WTC11 (cell line): ENCODE measurements at regions not wholly inside any gene's neighbourhood (a gene's known extent, or its start where the extent isn't known, plus 50 kb on each side); places are given as distances from the start of the nearest gene placed in this dataset.

Source experiments
- ATAC-seq: fragments of 200-7000 bp; cut with Tn5 transposase; 2 replicates; pipeline ENCODE4 v1.10.0; 2021; ENCODE audit warnings: mild to moderate bottlenecking, moderate library complexity
- CTCF ChIA-PET: fragments of 300-600 bp; sonication (Branson Sonifier 250); formaldehyde crosslinking; loops from one replicate; lab custom pipeline; 2021; ENCODE audit warnings: antibody characterized with exemption; lab: Charles Lee
- POLR2A ChIA-PET: fragments of 350-600 bp; sonication (Branson Sonifier 250); formaldehyde crosslinking; loops from one replicate; lab custom pipeline; 2021; ENCODE audit warnings: antibody characterized with exemption; lab: Charles Lee
- DNase-seq: peaks from one replicate; pipeline ENCODE4 v3.0.0; 2021; ENCODE audit warnings: low spot score
- H3K27ac Mint-ChIP-seq: 2 replicates; pipeline ENCODE4 v1.8.0; 2021; ENCODE audit warnings: mixed read lengths
- H3K27me3 Mint-ChIP-seq: 2 replicates; pipeline ENCODE4 v1.8.0; 2021; ENCODE audit warnings: low read depth, mild to moderate bottlenecking, moderate library complexity, mixed read lengths
- H3K36me3 Mint-ChIP-seq: 2 replicates; pipeline ENCODE4 v1.8.0; 2021; ENCODE audit warnings: mixed read lengths
- H3K4me1 Mint-ChIP-seq: 2 replicates; pipeline ENCODE4 v1.8.0; 2022; ENCODE audit warnings: mixed read lengths
- H3K4me3 Mint-ChIP-seq: 2 replicates; pipeline ENCODE4 v1.8.0; 2021; ENCODE audit warnings: mild to moderate bottlenecking, moderate library complexity, mixed read lengths
- H3K9me3 Mint-ChIP-seq: 2 replicates; pipeline ENCODE4 v1.8.0; 2021; ENCODE audit warnings: mixed read lengths
- ATF1 ChIP-seq: sonication (generic); formaldehyde crosslinking; IDR thresholded peaks from 2 replicates; pipeline ENCODE4 v1.8.1; 2023; ENCODE audit warnings: mild to moderate bottlenecking, moderate library complexity, missing genetic modification reagents
- FOXK1 ChIP-seq: sonication (generic); formaldehyde crosslinking; IDR thresholded peaks from 2 replicates; pipeline ENCODE4 v1.8.0; 2022; ENCODE audit warnings: mild to moderate bottlenecking, moderate library complexity, missing genetic modification reagents
- FOXP1 ChIP-seq: sonication (generic); formaldehyde crosslinking; IDR thresholded peaks from 2 replicates; pipeline ENCODE4 v1.8.0; 2022; ENCODE audit warnings: missing genetic modification reagents, mild to moderate bottlenecking, moderate library complexity, borderline replicate concordance
- GRHL2 ChIP-seq: fragments of 250-450 bp; sonication (Bioruptor Pico); IDR thresholded peaks from 2 replicates; pipeline ENCODE4 v1.8.0; 2022; ENCODE audit warnings: mild to moderate bottlenecking, moderate library complexity; ENCODE audit not compliant: insufficient replicate concordance, severe bottlenecking
- IRF2 ChIP-seq: sonication (generic); formaldehyde crosslinking; IDR thresholded peaks from 2 replicates; pipeline ENCODE4 v1.8.0; 2022; ENCODE audit warnings: low read depth, missing genetic modification reagents, borderline replicate concordance
- MYBL2 ChIP-seq: sonication (generic); formaldehyde crosslinking; IDR thresholded peaks from 2 replicates; pipeline ENCODE4 v1.8.1; 2023; ENCODE audit warnings: mild to moderate bottlenecking, moderate library complexity, missing genetic modification reagents
- NFATC4 ChIP-seq: fragments of 250-450 bp; sonication (Bioruptor Pico); IDR thresholded peaks from 2 replicates; pipeline ENCODE4 v1.9.0; 2021; ENCODE audit warnings: mild to moderate bottlenecking
- SOX15 ChIP-seq: fragments of 250-450 bp; sonication (Bioruptor Pico); IDR thresholded peaks from 2 replicates; pipeline ENCODE4 v1.9.0; 2021; ENCODE audit warnings: mild to moderate bottlenecking
- ZBTB21 ChIP-seq: sonication (generic); formaldehyde crosslinking; IDR thresholded peaks from 2 replicates; pipeline ENCODE4 v1.8.1; 2023; ENCODE audit warnings: mild to moderate bottlenecking, missing genetic modification reagents, borderline replicate concordance
- ZNF671 ChIP-seq: fragments of 250-450 bp; sonication (Bioruptor Pico); IDR thresholded peaks from 2 replicates; pipeline ENCODE4 v1.8.0; 2021; ENCODE audit warnings: mild to moderate bottlenecking
- TF ChIP-seq, protein P1 (sequence below): sonication (generic); formaldehyde crosslinking; IDR thresholded peaks from 2 replicates; pipeline ENCODE4 v1.8.1; 2023; ENCODE audit warnings: mild to moderate bottlenecking, missing genetic modification reagents, moderate library complexity
- TF ChIP-seq, protein P2 (sequence below): sonication (generic); formaldehyde crosslinking; IDR thresholded peaks from 2 replicates; pipeline ENCODE4 v1.8.0; 2022; ENCODE audit warnings: missing genetic modification reagents
- TF ChIP-seq, protein P3 (sequence below): sonication (generic); formaldehyde crosslinking; IDR thresholded peaks from 2 replicates; pipeline ENCODE4 v1.8.0; 2022; ENCODE audit warnings: mild to moderate bottlenecking, missing genetic modification reagents
- TF ChIP-seq, protein P4 (sequence below): sonication (generic); formaldehyde crosslinking; IDR thresholded peaks from 2 replicates; pipeline ENCODE4 v1.8.0; 2023; ENCODE audit warnings: missing genetic modification reagents, mild to moderate bottlenecking, borderline replicate concordance
- TF ChIP-seq, protein P5 (sequence below): sonication (generic); formaldehyde crosslinking; IDR thresholded peaks from 2 replicates; pipeline ENCODE4 v1.8.0; 2022; ENCODE audit warnings: mild to moderate bottlenecking, missing genetic modification reagents
- TF ChIP-seq, protein P6 (sequence below): fragments of 250-450 bp; sonication (Bioruptor Pico); conservative IDR thresholded peaks from 2 replicates; pipeline ENCODE4 v1.9.0; 2021; ENCODE audit warnings: mild to moderate bottlenecking
- TF ChIP-seq, protein P7 (sequence below): sonication (generic); formaldehyde crosslinking; conservative IDR thresholded peaks from 2 replicates; pipeline ENCODE4 v1.8.1; 2022; ENCODE audit warnings: mild to moderate bottlenecking, missing genetic modification reagents

DNA sequence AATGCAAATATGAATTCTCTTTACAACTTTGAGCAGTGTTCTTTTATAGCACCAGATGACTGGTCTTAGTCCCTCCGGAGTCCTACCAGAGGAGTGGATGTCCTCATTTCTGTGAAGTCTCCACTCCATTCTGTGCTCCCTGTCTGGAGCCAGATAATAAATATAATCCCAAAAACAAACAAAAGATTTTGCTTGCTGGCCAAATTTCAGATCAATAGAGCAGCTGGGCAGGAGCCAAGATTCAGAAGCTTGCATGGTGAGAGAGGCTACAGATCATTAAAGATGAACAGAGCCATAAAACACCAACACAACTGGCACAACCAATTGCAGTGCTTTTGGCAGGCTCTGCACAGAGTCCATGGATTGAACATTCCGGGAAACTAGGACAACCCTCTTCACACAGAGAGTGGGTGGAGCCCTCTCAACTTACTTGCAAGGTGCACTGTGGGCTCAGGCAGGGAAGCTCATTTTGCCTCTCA is 231.5 kb upstream of the SNX7 start:
- Mint-ChIP-seq H3K4me1 (0 out of 2 replicates have a peak, but pooled peaks cover 4% of the 10 kb centered on the region), H3K9me3 (no peaks in the 10 kb centered on the region), H3K36me3 (no peaks in the 10 kb centered on the region), H3K27me3 (no peaks in the 10 kb centered on the region), H3K27ac (no peak overlapping the region), H3K4me3 (no peak overlapping the region)
- ChIA-PET CTCF (no interaction called here), POLR2A (no interaction called here)
- ATAC-seq (peak; percentile 55), DNase-seq (no peak)
- TF ChIP-seq ZNF671 (no peak), ZBTB21 (CRISPR knock-in tag) (no peak)
- TF ChIP-seq, protein P1, sequence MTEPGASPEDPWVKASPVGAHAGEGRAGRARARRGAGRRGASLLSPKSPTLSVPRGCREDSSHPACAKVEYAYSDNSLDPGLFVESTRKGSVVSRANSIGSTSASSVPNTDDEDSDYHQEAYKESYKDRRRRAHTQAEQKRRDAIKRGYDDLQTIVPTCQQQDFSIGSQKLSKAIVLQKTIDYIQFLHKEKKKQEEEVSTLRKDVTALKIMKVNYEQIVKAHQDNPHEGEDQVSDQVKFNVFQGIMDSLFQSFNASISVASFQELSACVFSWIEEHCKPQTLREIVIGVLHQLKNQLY (CRISPR knock-in tag): no peak
- TF ChIP-seq, protein P2, sequence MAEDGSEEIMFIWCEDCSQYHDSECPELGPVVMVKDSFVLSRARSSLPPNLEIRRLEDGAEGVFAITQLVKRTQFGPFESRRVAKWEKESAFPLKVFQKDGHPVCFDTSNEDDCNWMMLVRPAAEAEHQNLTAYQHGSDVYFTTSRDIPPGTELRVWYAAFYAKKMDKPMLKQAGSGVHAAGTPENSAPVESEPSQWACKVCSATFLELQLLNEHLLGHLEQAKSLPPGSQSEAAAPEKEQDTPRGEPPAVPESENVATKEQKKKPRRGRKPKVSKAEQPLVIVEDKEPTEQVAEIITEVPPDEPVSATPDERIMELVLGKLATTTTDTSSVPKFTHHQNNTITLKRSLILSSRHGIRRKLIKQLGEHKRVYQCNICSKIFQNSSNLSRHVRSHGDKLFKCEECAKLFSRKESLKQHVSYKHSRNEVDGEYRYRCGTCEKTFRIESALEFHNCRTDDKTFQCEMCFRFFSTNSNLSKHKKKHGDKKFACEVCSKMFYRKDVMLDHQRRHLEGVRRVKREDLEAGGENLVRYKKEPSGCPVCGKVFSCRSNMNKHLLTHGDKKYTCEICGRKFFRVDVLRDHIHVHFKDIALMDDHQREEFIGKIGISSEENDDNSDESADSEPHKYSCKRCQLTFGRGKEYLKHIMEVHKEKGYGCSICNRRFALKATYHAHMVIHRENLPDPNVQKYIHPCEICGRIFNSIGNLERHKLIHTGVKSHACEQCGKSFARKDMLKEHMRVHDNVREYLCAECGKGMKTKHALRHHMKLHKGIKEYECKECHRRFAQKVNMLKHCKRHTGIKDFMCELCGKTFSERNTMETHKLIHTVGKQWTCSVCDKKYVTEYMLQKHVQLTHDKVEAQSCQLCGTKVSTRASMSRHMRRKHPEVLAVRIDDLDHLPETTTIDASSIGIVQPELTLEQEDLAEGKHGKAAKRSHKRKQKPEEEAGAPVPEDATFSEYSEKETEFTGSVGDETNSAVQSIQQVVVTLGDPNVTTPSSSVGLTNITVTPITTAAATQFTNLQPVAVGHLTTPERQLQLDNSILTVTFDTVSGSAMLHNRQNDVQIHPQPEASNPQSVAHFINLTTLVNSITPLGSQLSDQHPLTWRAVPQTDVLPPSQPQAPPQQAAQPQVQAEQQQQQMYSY (CRISPR knock-in tag): no peak

DNA sequence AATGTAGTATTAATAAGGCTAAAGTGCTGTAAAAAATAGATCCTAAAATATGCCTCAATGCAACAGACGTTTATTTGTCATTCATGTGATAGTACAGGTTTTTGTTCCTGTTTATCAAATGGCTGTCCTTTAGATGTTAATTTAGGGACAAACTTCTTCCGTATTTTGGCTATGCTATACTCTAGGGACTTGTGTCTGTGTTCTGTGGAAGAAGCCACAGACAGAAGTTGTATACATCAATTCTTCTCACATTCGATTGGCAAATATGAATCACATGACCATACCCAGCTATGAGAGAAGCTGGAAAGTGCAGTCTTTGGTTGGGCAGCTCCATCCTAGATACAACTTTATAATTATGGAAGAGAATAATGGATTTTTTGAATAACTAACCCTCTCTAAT is 232.7 kb upstream of the SNX7 start:
- Mint-ChIP-seq H3K27me3 (no peaks in the 10 kb centered on the region), H3K4me1 (0 out of 2 replicates have a peak, but pooled peaks cover 4% of the 10 kb centered on the region), H3K9me3 (no peaks in the 10 kb centered on the region), H3K4me3 (no peak overlapping the region), H3K36me3 (no peaks in the 10 kb centered on the region), H3K27ac (no peak overlapping the region)
- ChIA-PET CTCF (no interaction called here), POLR2A (no interaction called here)
- DNase-seq (no peak), ATAC-seq (no peak)
- no peak for TF ChIP-seq ATF1 (CRISPR knock-in tag)
- no peak for TF ChIP-seq MYBL2
- TF ChIP-seq, protein P3, sequence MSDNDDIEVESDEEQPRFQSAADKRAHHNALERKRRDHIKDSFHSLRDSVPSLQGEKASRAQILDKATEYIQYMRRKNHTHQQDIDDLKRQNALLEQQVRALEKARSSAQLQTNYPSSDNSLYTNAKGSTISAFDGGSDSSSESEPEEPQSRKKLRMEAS (CRISPR knock-in tag): no peak
- TF ChIP-seq SOX15 (CRISPR knock-in tag): no peak
- no peak for TF ChIP-seq FOXK1 (CRISPR knock-in tag)
- TF ChIP-seq GRHL2 (CRISPR knock-in tag): no peak
- TF ChIP-seq, protein P4, sequence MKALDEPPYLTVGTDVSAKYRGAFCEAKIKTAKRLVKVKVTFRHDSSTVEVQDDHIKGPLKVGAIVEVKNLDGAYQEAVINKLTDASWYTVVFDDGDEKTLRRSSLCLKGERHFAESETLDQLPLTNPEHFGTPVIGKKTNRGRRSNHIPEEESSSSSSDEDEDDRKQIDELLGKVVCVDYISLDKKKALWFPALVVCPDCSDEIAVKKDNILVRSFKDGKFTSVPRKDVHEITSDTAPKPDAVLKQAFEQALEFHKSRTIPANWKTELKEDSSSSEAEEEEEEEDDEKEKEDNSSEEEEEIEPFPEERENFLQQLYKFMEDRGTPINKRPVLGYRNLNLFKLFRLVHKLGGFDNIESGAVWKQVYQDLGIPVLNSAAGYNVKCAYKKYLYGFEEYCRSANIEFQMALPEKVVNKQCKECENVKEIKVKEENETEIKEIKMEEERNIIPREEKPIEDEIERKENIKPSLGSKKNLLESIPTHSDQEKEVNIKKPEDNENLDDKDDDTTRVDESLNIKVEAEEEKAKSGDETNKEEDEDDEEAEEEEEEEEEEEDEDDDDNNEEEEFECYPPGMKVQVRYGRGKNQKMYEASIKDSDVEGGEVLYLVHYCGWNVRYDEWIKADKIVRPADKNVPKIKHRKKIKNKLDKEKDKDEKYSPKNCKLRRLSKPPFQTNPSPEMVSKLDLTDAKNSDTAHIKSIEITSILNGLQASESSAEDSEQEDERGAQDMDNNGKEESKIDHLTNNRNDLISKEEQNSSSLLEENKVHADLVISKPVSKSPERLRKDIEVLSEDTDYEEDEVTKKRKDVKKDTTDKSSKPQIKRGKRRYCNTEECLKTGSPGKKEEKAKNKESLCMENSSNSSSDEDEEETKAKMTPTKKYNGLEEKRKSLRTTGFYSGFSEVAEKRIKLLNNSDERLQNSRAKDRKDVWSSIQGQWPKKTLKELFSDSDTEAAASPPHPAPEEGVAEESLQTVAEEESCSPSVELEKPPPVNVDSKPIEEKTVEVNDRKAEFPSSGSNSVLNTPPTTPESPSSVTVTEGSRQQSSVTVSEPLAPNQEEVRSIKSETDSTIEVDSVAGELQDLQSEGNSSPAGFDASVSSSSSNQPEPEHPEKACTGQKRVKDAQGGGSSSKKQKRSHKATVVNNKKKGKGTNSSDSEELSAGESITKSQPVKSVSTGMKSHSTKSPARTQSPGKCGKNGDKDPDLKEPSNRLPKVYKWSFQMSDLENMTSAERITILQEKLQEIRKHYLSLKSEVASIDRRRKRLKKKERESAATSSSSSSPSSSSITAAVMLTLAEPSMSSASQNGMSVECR (CRISPR knock-in tag): no peak
- TF ChIP-seq, protein P5, sequence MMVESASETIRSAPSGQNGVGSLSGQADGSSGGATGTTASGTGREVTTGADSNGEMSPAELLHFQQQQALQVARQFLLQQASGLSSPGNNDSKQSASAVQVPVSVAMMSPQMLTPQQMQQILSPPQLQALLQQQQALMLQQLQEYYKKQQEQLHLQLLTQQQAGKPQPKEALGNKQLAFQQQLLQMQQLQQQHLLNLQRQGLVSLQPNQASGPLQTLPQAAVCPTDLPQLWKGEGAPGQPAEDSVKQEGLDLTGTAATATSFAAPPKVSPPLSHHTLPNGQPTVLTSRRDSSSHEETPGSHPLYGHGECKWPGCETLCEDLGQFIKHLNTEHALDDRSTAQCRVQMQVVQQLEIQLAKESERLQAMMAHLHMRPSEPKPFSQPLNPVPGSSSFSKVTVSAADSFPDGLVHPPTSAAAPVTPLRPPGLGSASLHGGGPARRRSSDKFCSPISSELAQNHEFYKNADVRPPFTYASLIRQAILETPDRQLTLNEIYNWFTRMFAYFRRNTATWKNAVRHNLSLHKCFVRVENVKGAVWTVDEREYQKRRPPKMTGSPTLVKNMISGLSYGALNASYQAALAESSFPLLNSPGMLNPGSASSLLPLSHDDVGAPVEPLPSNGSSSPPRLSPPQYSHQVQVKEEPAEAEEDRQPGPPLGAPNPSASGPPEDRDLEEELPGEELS (CRISPR knock-in tag): no peak
- TF ChIP-seq, protein P6, sequence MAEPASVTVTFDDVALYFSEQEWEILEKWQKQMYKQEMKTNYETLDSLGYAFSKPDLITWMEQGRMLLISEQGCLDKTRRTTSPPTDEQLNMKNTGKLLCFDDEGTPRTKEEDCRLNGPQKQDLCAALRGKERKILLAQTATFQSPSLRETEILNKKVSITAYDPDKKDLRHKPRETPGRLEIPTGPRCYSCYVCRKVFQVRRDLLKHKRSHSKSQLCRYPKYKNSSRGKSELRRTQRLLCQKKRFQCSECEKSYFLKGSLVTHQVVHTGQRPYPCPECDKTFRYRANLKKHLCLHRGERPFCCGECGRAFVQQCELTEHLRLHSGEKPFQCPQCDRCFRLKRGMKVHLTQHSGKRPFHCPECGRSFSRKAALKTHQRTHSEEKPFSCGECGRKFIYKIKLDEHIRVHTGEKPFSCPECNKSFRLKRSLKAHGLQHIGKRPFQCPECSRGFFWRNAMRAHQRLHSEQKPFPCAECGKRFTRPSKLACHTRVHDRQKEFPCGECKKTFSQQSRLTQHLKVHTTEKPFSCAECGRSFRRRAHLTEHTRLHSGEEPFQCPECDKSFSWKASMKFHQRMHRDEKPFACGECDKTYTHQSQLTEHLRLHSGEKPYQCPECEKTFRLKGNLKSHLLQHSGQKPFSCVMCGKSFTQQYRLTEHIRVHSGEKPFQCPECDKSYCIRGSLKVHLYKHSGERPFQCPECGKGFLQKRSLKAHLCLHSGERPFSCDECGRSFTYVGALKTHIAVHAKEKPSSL (CRISPR knock-in tag): no peak
- TF ChIP-seq, protein P7, sequence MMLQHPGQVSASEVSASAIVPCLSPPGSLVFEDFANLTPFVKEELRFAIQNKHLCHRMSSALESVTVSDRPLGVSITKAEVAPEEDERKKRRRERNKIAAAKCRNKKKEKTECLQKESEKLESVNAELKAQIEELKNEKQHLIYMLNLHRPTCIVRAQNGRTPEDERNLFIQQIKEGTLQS (CRISPR knock-in tag): no peak
- TF ChIP-seq NFATC4 (CRISPR knock-in tag): no peak
- TF ChIP-seq FOXP1 (CRISPR knock-in tag): no peak
- no peak for TF ChIP-seq IRF2 (CRISPR knock-in tag)
